WTC11 (cell line): ENCODE measurements at regions not wholly inside any gene's neighbourhood (a gene's known extent, or its start where the extent isn't known, plus 50 kb on each side); places are given as distances from the start of the nearest gene placed in this dataset.

Experiments
- ATF3 ChIP-seq: sonication (generic); formaldehyde crosslinking; conservative IDR thresholded peaks from 2 replicates; pipeline ENCODE4 v1.8.1; 2022; ENCODE audit warnings: mild to moderate bottlenecking, missing genetic modification reagents
- CREM ChIP-seq: sonication (generic); formaldehyde crosslinking; IDR thresholded peaks from 2 replicates; pipeline ENCODE4 v1.8.1; 2022; ENCODE audit warnings: mild to moderate bottlenecking, missing genetic modification reagents, moderate library complexity
- CTCF ChIP-seq: fragments of 200-600 bp; IDR thresholded peaks from 2 replicates; pipeline ENCODE4 v1.8.0; 2022; ENCODE audit warnings: antibody characterized with exemption
- FOXJ3 ChIP-seq: sonication (generic); formaldehyde crosslinking; IDR thresholded peaks from 2 replicates; pipeline ENCODE4 v1.9.0; 2021; ENCODE audit warnings: missing genetic modification reagents, mild to moderate bottlenecking, borderline replicate concordance
- GABPB1 ChIP-seq: sonication (generic); formaldehyde crosslinking; IDR thresholded peaks from 2 replicates; pipeline ENCODE4 v1.8.1; 2023; ENCODE audit warnings: mild to moderate bottlenecking, missing genetic modification reagents
- MYBL2 ChIP-seq: sonication (generic); formaldehyde crosslinking; IDR thresholded peaks from 2 replicates; pipeline ENCODE4 v1.8.1; 2023; ENCODE audit warnings: mild to moderate bottlenecking, moderate library complexity, missing genetic modification reagents
- NFE2L1 ChIP-seq: sonication (generic); formaldehyde crosslinking; IDR thresholded peaks from 2 replicates; pipeline ENCODE4 v1.8.1; 2023; ENCODE audit warnings: missing genetic modification reagents
- PRDM15 ChIP-seq: sonication (generic); formaldehyde crosslinking; IDR thresholded peaks from 2 replicates; pipeline ENCODE4 v1.8.0; 2022; ENCODE audit warnings: missing genetic modification reagents
- TEAD1 ChIP-seq: sonication (generic); formaldehyde crosslinking; IDR thresholded peaks from 2 replicates; pipeline ENCODE4 v1.8.0; 2022; ENCODE audit warnings: mild to moderate bottlenecking, missing genetic modification reagents
- TEAD4 ChIP-seq: sonication (generic); formaldehyde crosslinking; IDR thresholded peaks from 2 replicates; pipeline ENCODE4 v1.8.0; 2022; ENCODE audit warnings: mild to moderate bottlenecking, missing genetic modification reagents
- ZNF121 ChIP-seq: sonication (generic); formaldehyde crosslinking; IDR thresholded peaks from 2 replicates; pipeline ENCODE4 v1.8.0; 2023; ENCODE audit warnings: missing genetic modification reagents
- ZNF416 ChIP-seq: fragments of 250-450 bp; sonication (Bioruptor Pico); IDR thresholded peaks from 2 replicates; pipeline ENCODE4 v1.9.0; 2021; ENCODE audit warnings: mild to moderate bottlenecking, inconsistent platforms

- no peak for TF ChIP-seq MYBL2 (CRISPR knock-in tag)
- TF ChIP-seq GABPB1 (CRISPR knock-in tag): no peak
- no peak for TF ChIP-seq CTCF
- no peak for TF ChIP-seq ZNF416
- no peak for TF ChIP-seq TEAD1 (CRISPR knock-in tag)
- no peak for TF ChIP-seq ATF3 (CRISPR knock-in tag)
- no peak for TF ChIP-seq PRDM15 (CRISPR knock-in tag)
- no peak for TF ChIP-seq CREM (CRISPR knock-in tag)
- TF ChIP-seq TEAD4: no peak
- TF ChIP-seq ZNF121 (CRISPR knock-in tag): no peak
- TF ChIP-seq FOXJ3 (CRISPR knock-in tag): no peak
- no peak for TF ChIP-seq NFE2L1 (CRISPR knock-in tag)
These were observed 224.7 kb downstream of the INHBA start for GRCh38 chr7:41478187-41478586.
